GM19395 (cell line): ENCODE measurements at regions not wholly inside any gene's neighbourhood (a gene's known extent, or its start where the extent isn't known, plus 50 kb on each side); places are given as distances from the start of the nearest gene placed in this dataset.

Source experiments
- ATAC-seq: cut with Tn5 transposase; IDR thresholded peaks from one replicate; pipeline ENCODE4 v1.9.1; 2021; ENCODE audit warnings: mild to moderate bottlenecking, moderate library complexity; ENCODE audit not compliant: unreplicated experiment

DNA sequence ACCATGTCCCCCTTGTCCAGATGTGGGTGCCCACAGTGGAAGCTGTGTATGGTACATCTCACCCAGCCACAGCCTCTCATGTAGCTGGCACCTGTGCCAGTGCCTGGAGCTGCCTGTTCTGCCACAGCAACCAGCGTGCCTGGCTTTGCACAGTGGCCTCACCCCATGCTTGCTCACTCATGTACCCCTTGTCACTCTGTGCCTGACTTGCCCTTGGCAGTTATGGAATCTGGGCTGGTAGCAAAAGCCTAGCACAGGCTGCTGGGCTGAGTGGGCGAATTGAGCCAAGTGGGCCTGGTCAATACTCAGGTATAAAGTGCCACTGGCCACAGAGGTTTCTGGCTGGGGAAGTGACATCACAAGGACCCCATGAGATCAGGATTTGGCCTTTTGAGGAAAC, 264.2 kb downstream of the INSC start:
- ATAC-seq: no peak

DNA sequence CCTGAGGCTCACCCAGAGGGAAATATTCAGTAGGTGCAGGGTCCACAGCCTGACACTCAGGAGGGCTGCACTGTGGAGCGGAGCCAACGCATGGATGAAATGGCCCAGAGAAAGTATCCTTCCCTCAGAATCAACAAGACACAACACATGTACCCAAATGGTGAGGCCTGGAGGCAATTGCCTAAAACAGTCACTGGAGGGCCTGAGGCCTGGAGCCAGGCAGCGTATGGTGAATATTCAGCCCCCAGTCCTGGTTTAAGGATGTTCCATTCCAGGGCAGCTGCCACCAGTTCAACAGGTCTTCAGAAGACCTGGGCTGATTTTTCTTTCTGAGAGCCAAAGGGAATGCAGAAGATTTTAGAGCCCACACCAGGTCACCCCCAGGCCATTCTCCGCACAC, 264.8 kb downstream of the INSC start:
- ATAC-seq: no peak

GRCh38 chr11:15390857-15391256, 276.1 kb downstream of the INSC start:
- ATAC-seq: no peak

DNA sequence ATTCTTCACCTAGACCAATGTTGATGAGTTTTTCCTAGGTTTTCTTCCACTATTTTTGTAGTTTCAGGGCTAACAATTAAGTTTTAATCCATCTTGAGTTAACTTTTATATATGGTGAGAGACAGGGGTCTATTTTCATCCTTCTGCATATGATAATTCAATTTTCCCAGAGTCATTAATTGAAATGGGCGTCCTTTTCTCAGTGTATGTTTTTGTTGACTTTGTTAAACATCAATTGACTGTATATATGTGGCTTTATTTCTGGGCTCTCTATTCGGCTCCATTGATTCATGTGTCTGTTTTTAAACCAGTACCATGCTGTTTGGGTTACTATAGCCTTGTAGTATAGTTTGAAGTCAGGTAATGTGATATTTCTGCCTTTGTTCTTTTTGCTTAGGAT, 282.1 kb downstream of the INSC start:
- ATAC-seq: no peak

DNA sequence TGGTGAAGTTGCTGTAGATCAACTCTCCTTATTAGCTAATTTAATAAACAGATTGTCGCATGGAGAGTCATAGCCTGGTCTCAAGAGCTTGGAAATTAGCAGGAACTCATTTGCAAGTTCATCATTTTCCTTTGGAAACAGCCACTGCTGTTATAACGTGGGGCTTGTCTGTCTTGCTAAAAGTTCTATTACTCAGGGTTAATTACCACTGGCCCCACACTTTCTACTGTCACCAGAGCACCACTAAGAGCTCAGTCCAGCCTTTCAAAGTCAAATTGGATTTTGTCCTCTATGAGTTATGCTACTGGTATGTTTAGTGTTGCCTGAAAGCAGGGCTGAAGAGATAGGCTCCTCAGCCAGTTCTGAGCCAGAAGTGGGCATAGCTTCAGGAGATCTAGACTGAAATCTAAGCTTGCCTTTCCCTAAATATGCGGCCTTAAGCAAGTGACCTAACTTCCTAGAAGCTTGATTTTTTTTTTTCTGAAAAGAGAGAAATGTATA, 292.2 kb downstream of the INSC start:
- ATAC-seq: no peak

- ATAC-seq: no peak
Measured at GRCh38 chr11:15412054-15412453, 297.3 kb downstream of the INSC start.

GRCh38 chr11:15418921-15419320, 304.2 kb downstream of the INSC start:
- no peak for ATAC-seq

DNA sequence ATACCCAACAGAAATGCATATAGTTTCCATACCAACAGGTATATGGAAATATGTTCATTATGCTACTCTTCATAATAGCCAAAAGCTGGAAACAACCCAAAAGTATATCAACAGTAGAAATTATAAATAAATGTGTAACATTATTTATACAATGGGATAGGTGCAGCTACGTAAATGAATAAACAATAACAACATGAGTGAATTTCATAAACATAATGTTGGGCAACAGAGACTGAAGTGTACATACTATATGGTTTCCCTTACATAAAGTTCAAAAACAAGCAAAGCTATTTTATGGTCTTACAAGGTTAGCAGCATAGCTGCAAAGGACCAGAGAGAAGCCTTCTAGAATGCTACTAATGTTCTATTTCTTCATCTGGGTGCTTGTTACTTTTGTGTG, 305.0 kb downstream of the INSC start:
- ATAC-seq: no peak

DNA sequence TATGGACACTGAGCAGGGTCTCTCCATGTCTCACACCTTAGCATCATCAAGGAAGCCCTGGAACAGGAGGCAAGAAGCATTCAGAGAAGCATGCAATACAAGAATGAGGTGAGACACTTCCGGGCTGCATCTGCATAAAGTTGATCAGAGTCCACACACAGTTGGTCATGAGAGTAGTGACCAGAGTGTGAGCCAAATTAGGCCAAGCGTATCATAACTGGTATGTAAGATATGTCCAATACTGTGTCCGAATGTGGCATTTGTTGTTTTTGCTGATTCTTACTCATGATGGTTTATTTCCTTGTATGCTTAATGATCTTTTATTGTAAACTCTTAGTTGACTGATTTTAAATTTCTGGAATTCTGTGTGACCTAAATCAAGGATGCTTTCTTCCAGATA, 315.7 kb downstream of the INSC start:
- ATAC-seq: no peak

- ATAC-seq: no peak
Measured at GRCh38 chr11:15434529-15434928, 319.8 kb downstream of the INSC start.

- ATAC-seq: no peak
Measured at GRCh38 chr11:15446315-15446714, 331.6 kb downstream of the INSC start.

GRCh38 chr11:15446929-15447328, 332.2 kb downstream of the INSC start:
- no peak for ATAC-seq

GRCh38 chr11:15451713-15452112, 337.0 kb downstream of the INSC start:
- ATAC-seq: no peak

DNA sequence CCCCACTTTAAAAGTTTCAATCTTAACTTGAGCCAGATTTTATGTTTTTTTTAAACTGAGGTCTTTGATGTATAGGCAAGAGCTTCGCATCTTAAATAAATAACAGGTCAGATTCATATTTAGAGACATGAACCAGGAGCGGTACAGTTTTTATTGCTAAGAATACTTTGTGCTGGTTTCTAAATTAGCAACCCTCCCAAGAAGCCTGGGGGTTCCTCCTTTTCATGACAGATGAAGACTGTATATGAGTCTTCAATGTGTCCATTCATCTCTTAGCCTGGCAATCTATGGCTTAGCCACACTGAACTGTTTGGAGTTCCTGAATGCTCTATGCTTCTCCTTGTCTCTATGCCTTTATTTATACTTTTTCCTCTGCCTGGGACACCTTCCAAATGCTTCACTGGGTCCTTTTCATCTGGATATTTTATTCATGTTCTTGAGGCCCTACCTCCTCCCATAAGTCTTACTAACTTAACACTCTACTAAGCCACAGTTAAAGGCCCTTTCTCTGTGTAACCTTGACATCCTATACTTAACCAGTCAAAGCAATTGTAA, 338.6 kb downstream of the INSC start:
- ATAC-seq: no peak

DNA sequence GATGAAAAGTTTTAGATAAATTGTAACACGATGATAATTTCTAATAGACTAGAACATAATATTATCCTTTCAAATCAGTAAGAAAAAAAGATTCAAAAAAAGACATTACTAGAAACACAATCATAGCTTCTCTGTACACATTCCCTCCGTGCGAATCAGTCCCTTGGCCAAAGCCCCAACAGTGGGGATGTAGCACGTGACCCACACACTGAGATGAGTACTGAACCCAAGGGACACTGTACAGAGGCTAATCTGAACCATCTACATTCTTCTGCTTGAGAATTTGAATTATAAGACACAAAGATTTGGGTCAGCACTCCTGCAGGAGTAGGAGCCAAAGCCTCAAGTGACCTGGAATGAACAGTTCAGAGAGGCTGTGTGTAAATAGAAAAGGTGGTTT, 353.7 kb downstream of the INSC start:
- no peak for ATAC-seq

DNA sequence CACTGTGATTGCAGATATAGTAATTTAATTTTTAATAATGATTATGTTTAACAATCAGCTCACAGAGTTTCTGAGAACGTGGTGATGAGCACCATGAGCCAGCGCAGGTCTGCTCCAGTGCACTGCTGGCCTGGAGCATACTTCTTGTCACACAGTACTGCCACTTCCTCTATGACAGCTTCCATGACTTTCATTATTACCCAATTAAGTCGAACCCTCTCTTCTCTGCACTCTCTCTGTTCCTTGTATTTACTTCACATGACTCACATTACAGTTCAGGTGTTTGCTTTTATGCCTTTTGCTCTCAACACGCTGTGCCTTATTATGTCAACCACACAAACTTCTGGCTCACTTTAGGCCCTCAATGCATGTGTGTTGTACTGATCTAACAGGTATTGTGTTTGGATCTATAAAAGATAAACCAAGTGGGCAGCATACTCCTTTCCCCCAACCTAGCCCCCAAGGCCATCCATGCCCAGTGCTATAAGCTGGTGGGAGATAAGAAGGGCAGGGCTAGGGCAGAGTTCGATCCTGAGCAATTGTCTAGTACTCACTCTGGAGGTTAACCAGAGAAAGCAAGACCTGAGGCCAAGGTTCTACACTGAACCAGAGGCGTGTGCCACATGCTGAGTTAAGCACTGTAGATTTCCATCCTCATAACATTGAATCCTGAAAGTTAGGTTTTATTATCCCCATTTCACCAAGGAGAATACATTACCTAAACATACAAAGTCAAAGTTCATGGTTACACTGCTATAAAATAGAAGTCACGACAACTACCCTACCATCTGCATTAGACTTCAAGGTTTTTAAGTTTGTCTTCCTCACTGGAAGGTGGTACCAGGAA, 356.5 kb downstream of the INSC start:
- no peak for ATAC-seq

- ATAC-seq: no peak
Measured at GRCh38 chr11:15471895-15472799, 357.4 kb downstream of the INSC start.

- ATAC-seq: peak; percentile 89
Measured at GRCh38 chr11:15473954-15474837, 359.5 kb downstream of the INSC start.

- no peak for ATAC-seq
Measured at GRCh38 chr11:15476371-15476917, 361.7 kb downstream of the INSC start.

- no peak for ATAC-seq
Measured at GRCh38 chr11:15481871-15482270, 367.1 kb downstream of the INSC start.
